IPS DF 6.9 (cell line): ENCODE measurements at regions not wholly inside any gene's neighbourhood (a gene's known extent, or its start where the extent isn't known, plus 50 kb on each side); places are given as distances from the start of the nearest gene placed in this dataset.

Experiments used
- DNase-seq: peaks from one replicate; pipeline ENCODE4 v3.0.0-alpha.2; 2013; ENCODE audit warnings: low read depth, low spot score
- H3K27ac ChIP-seq: one replicate; pipeline ENCODE4 v1.5.1; 2013; ENCODE audit warnings: low read length, control low read depth
- H3K27me3 ChIP-seq: 2 replicates; pipeline ENCODE4 v1.6.1; 2013; ENCODE audit warnings: mild to moderate bottlenecking, low read length; ENCODE audit not compliant: control insufficient read depth, insufficient read depth
- H3K36me3 ChIP-seq: 2 replicates; pipeline ENCODE4 v1.6.1; 2013; ENCODE audit warnings: low read length; ENCODE audit not compliant: control insufficient read depth, insufficient read depth
- H3K4me1 ChIP-seq: 2 replicates; pipeline ENCODE4 v1.6.1; 2013; ENCODE audit warnings: low read length; ENCODE audit not compliant: control insufficient read depth, insufficient read depth
- H3K4me3 ChIP-seq: 2 replicates; pipeline ENCODE4 v1.5.1; 2013; ENCODE audit warnings: mild to moderate bottlenecking, low read length
- H3K9me3 ChIP-seq: 2 replicates; pipeline ENCODE4 v1.6.1; 2013; ENCODE audit warnings: low read length, inconsistent platforms; ENCODE audit not compliant: control insufficient read depth, insufficient read depth
- WGBS: extraction: QIAGEN DNeasy Blood & Tissue Kit; methylation state at CpG from one replicate; pipeline ENCODE4 v1.1.7; 2013; ENCODE audit warnings: mixed read lengths, missing lambda C conversion rate; ENCODE audit not compliant: insufficient read length, insufficient coverage; 5-methylcytosine and 5-hydroxymethylcytosine counted together

GRCh38 chr21:27761623-27762022, 794.7 kb upstream of the ADAMTS5 start:
- Histone ChIP-seq H3K27me3 (no peaks in the 10 kb centered on the region), H3K27ac (no peak overlapping the region), H3K36me3 (no peaks in the 10 kb centered on the region), H3K9me3 (no peaks in the 10 kb centered on the region; the same call in 1 of the 2 replicates), H3K4me1 (0 out of 2 replicates have a peak, but pooled peaks cover 1% of the 10 kb centered on the region), H3K4me3 (no peak overlapping the region)
- DNase-seq = no peak
- WGBS = no CpG with 5 or more reads among the region's 1 CpG

- Histone ChIP-seq H3K27me3 (no peaks in the 10 kb centered on the region), H3K4me1 (0 out of 2 replicates have a peak, but pooled peaks cover 1% of the 10 kb centered on the region), H3K27ac (no peak overlapping the region), H3K4me3 (no peak overlapping the region), H3K36me3 (no peaks in the 10 kb centered on the region), H3K9me3 (no peaks in the 10 kb centered on the region; the same call in 1 of the 2 replicates)
- DNase-seq = no peak
These were observed 792.9 kb upstream of the ADAMTS5 start for GRCh38 chr21:27759820-27760219.

DNA sequence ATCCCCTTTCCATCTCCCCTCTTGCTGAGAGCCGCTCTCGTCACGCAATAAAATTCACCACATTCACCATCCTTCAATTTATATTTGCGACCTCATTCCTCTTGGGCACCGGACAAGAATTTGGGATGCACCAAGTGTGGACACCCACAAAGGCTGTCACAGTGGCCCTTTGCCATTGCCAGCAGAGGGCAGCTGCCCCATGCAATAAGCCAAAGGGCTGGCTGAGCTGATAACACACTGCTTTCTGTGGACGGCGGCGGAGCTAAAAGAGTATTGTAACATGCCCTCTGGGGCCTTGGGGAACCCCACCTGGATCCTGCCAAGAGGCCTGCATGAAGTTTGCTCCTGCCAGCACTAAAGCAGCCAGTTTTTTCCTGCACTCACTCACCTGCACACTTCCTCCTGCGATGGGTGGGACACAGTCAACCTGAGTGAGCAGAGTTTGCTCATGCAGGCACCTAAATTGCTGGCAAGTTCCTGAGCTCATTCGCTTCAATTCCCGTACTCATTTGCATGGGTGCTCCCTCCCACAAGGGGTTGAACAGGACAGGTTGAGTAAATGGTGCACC, 792.3 kb upstream of the ADAMTS5 start:
- Histone ChIP-seq H3K27me3 (no peaks in the 10 kb centered on the region), H3K4me3 (no peak overlapping the region), H3K27ac (no peak overlapping the region), H3K4me1 (0 out of 2 replicates have a peak, but pooled peaks cover 1% of the 10 kb centered on the region), H3K36me3 (no peaks in the 10 kb centered on the region), H3K9me3 (no peaks in the 10 kb centered on the region; the same call in 1 of the 2 replicates)
- 100% methylated on average over 4 of the region's 11 CpGs for WGBS
- DNase-seq = peak; percentile 31

DNA sequence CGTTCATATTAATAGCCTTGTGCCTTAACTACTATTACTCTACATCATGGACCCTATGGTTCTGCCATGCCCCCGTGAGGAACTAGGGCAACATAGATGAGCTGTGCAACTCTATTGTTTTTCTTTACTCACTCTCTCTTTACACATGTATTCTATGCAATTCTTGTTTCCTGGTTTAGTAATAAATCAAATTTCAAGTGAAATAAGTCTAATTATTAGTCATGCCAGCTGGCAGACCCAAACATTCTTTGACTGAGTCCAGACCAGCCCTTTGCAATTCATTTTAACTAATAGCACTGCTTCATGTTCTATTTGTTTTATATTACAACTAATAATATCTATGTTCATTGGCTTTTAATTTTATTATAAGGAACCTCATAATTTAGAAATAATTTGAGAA, 789.3 kb upstream of the ADAMTS5 start:
- no peak for DNase-seq
- no peaks in the 10 kb centered on the region for H3K36me3 ChIP-seq
- WGBS = no CpG with 5 or more reads among the region's 2 CpGs
- 0 out of 2 replicates have a peak, but pooled peaks cover 1% of the 10 kb centered on the region for H3K4me1 ChIP-seq
- H3K4me3 ChIP-seq = no peak overlapping the region
- no peak overlapping the region for H3K27ac ChIP-seq
- H3K9me3 ChIP-seq = no peaks in the 10 kb centered on the region
- no peaks in the 10 kb centered on the region for H3K27me3 ChIP-seq

DNA sequence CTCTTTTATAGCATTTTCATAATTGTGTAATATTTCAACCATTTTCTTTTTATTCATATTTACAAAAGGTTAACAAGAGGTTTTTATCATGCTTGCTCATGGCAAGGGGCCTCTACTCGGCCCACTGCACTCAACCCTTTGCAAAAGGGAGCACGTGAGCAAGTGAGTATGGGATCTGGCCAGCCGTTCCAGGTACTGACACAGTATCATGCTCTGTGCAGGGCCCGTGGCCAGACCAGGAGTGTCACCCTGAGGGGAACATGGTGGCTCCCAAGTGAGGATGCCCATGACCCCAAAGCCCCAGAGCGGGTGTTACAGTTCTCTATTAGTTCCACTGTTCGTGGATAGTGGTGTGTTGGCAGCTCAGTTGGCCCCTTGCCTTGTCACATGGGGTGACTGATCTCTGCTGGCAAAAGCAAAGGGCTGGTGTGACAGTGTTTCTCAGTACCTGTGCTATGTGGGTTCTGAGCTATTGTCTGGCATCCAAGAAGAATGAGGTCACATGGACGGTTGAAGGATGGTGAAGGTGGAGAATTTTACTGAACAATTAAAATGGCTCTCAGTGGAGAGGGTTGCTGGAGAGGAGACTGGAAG, 777.2 kb upstream of the ADAMTS5 start:
- H3K27me3 ChIP-seq = no peaks in the 10 kb centered on the region
- DNase-seq = no peak
- no peaks in the 10 kb centered on the region for H3K9me3 ChIP-seq
- H3K4me1 ChIP-seq = no peaks in the 10 kb centered on the region
- no peak overlapping the region for H3K4me3 ChIP-seq
- H3K36me3 ChIP-seq = no peaks in the 10 kb centered on the region
- no CpG with 5 or more reads among the region's 7 CpGs for WGBS
- no peak overlapping the region for H3K27ac ChIP-seq

GRCh38 chr21:27741736-27742135, 774.8 kb upstream of the ADAMTS5 start:
- no peak for DNase-seq
- H3K36me3 ChIP-seq = no peaks in the 10 kb centered on the region
- H3K4me3 ChIP-seq = no peak overlapping the region
- H3K4me1 ChIP-seq = no peaks in the 10 kb centered on the region
- WGBS = no CpG with 5 or more reads among the region's 2 CpGs
- no peaks in the 10 kb centered on the region for H3K27me3 ChIP-seq
- H3K9me3 ChIP-seq = no peaks in the 10 kb centered on the region
- no peak overlapping the region for H3K27ac ChIP-seq

DNA sequence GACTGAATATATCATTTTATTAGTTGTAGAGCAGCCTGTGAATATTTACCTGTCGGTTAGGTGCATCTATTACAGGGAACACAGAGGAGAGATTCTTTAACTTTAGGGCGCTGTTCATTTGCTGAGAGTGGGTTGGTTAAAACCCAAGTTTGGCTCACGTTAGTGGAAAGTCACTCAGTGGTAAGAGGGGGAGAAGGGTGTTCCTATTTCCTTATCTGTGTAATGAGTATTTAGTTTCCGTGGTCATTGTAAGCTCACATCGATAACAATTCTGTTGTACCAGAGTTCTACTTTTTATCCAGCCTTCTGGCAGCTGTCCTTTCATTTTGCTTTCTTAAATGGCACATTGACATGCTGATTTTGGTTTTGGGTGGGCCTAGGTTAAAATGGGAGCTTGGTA, 773.2 kb upstream of the ADAMTS5 start:
- H3K9me3 ChIP-seq = no peaks in the 10 kb centered on the region
- H3K36me3 ChIP-seq = no peaks in the 10 kb centered on the region
- H3K4me3 ChIP-seq = no peak overlapping the region
- no peaks in the 10 kb centered on the region for H3K4me1 ChIP-seq
- WGBS = no CpG with 5 or more reads among the region's 5 CpGs
- no peak overlapping the region for H3K27ac ChIP-seq
- H3K27me3 ChIP-seq = no peaks in the 10 kb centered on the region
- DNase-seq = no peak

GRCh38 chr21:27739187-27739586, 772.3 kb upstream of the ADAMTS5 start:
- no CpG with 5 or more reads among the region's 1 CpG for WGBS
- Histone ChIP-seq H3K9me3 (no peaks in the 10 kb centered on the region), H3K27ac (no peak overlapping the region), H3K27me3 (no peaks in the 10 kb centered on the region), H3K36me3 (no peaks in the 10 kb centered on the region), H3K4me1 (no peaks in the 10 kb centered on the region), H3K4me3 (no peak overlapping the region)
- no peak for DNase-seq

- H3K4me1 ChIP-seq = no peaks in the 10 kb centered on the region
- no peaks in the 10 kb centered on the region for H3K27me3 ChIP-seq
- no peak overlapping the region for H3K4me3 ChIP-seq
- no peak for DNase-seq
- H3K9me3 ChIP-seq = no peaks in the 10 kb centered on the region
- no peaks in the 10 kb centered on the region for H3K36me3 ChIP-seq
- WGBS = no CpG with 5 or more reads among the region's 3 CpGs
- no peak overlapping the region for H3K27ac ChIP-seq
These were observed 768.8 kb upstream of the ADAMTS5 start for GRCh38 chr21:27735699-27736098.

GRCh38 chr21:27734146-27734545, 767.3 kb upstream of the ADAMTS5 start:
- H3K9me3 ChIP-seq = no peaks in the 10 kb centered on the region
- no peak overlapping the region for H3K27ac ChIP-seq
- H3K27me3 ChIP-seq = no peaks in the 10 kb centered on the region
- no peak overlapping the region for H3K4me3 ChIP-seq
- DNase-seq = no peak
- H3K36me3 ChIP-seq = no peaks in the 10 kb centered on the region
- no peaks in the 10 kb centered on the region for H3K4me1 ChIP-seq

DNA sequence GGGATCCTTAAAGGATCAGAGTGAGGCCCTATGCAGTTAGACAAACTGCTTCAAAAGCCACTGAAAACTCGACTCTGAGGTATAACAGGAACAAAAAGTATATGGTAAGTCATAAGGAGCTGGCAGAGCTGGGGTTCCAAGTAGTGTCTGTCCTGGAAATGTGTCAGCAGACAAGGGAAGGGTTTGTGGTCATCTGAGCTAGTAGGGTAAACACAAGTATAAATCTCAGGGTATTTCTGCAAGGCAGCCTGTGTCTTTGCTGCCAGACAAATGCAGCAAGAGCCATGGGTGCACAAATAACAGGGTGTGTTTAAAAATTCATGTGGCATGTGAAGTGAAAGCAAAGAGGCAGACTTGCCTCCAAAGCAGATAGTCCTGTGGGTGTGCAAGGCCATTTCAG, 759.0 kb upstream of the ADAMTS5 start:
- Histone ChIP-seq H3K27ac (no peak overlapping the region), H3K27me3 (no peaks in the 10 kb centered on the region)

More for the DNA sequence above, 759.0 kb upstream of the ADAMTS5 start:
- no peak overlapping the region for H3K4me3 ChIP-seq
- H3K4me1 ChIP-seq = no peaks in the 10 kb centered on the region
- DNase-seq = no peak
- H3K9me3 ChIP-seq = no peaks in the 10 kb centered on the region
- WGBS = no CpG with 5 or more reads among the region's 1 CpG
- no peaks in the 10 kb centered on the region for H3K36me3 ChIP-seq
